ENCODE measurements at regions not wholly inside any gene's neighbourhood (a gene's known extent, or its start where the extent isn't known, plus 50 kb on each side); places are given as distances from the start of the nearest gene placed in this dataset.

GRCh38 chr13:103671547-103671946 lies 605.3 kb upstream of the SLC10A2 start:
- Histone ChIP-seq H4K20me1 (ENCODE audit: insufficient read depth, low read length) (no peaks in the 10 kb centered on the region), H3K4me1 (ENCODE audit: low read length) (no peaks in the 10 kb centered on the region), H3K4me3 (ENCODE audit: low read length) (no peak overlapping the region), H3K79me2 (ENCODE audit: low read length) (no peaks in the 10 kb centered on the region), H3K36me3 (replicated peaks; ENCODE audit: low read depth, low read length) (no peaks in the 10 kb centered on the region), H3K9me3 (ENCODE audit: insufficient read depth, low read length) (no peaks in the 10 kb centered on the region), H3K27ac (ENCODE audit: low read length) (no peak overlapping the region), H2AFZ (ENCODE audit: low read depth, low read length) (no peak overlapping the region), H3K27me3 (ENCODE audit: low read depth, low read length) (no peaks in the 10 kb centered on the region), H3K4me2 (ENCODE audit: low read length) (no peak overlapping the region), H3K9ac (ENCODE audit: low read length) (no peak overlapping the region)
- no peak for TF ChIP-seq CTCF (IDR thresholded peaks at IDR 0.05; ENCODE audit: low read depth, low read length)
- TF ChIP-seq EZH2phosphoT487 (IDR thresholded peaks at IDR 0.05; ENCODE audit: low read depth) = no peak

DNA sequence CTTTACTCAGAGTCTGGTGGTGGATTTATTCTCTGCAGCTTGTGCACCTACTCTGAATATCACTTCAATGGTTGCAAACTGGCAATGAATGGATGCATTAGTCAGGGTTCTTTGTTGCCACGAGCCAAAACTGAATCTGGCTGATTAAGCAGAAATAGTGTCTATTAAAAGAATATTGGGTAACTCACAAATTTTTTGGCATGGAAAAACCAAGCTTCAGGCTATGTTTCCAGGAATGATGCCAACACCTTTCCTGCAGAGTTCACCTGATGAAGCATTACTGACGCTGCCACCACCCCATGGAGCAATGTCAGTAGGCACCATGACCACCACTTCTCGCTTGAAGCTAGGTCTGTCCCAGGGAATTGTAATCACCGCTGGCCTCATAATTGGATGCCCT lies 597.8 kb upstream of the SLC10A2 start:
- H3K9me3 ChIP-seq (ENCODE audit: insufficient read depth, low read length) = no peaks in the 10 kb centered on the region
- TF ChIP-seq CTCF (IDR thresholded peaks at IDR 0.05; ENCODE audit: low read depth, low read length) (no peak), EZH2phosphoT487 (IDR thresholded peaks at IDR 0.05; ENCODE audit: low read depth) (no peak)
- H3K4me2 ChIP-seq (ENCODE audit: low read length) = no peak overlapping the region
- no peaks in the 10 kb centered on the region for H3K36me3 ChIP-seq (replicated peaks; ENCODE audit: low read depth, low read length)
- no peak overlapping the region for H3K9ac ChIP-seq (ENCODE audit: low read length)
- H3K4me3 ChIP-seq (ENCODE audit: low read length) = no peak overlapping the region
- no peak overlapping the region for H3K27ac ChIP-seq (ENCODE audit: low read length)
- no peaks in the 10 kb centered on the region for H3K4me1 ChIP-seq (ENCODE audit: low read length)
- H4K20me1 ChIP-seq (ENCODE audit: insufficient read depth, low read length) = no peaks in the 10 kb centered on the region
- H2AFZ ChIP-seq (ENCODE audit: low read depth, low read length) = no peak overlapping the region
- no peaks in the 10 kb centered on the region for H3K27me3 ChIP-seq (ENCODE audit: low read depth, low read length)
- no peaks in the 10 kb centered on the region for H3K79me2 ChIP-seq (ENCODE audit: low read length)

DNA sequence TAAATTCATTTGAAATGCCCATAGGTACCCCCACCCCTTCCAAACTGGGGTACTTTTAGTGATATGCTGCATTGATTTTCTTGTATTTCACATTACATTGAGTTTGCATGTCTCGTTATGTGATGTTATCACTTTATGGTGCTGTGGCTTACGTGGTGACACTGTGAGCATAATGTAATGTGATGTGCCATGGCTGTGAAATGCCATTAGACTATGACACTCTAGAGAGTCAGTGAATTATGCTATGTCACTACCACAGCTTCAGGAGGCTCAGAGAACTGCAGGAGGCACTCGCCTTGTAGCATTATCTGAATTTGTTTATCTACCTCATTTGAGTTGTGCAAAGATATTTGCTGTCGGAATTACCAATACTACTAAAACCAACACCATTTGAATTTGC lies 590.1 kb upstream of the SLC10A2 start:
- no peak overlapping the region for H3K27ac ChIP-seq (ENCODE audit: low read length)
- H3K9me3 ChIP-seq (ENCODE audit: insufficient read depth, low read length) = no peaks in the 10 kb centered on the region
- no peak overlapping the region for H3K9ac ChIP-seq (ENCODE audit: low read length)
- H3K79me2 ChIP-seq (ENCODE audit: low read length) = no peaks in the 10 kb centered on the region
- no peak overlapping the region for H2AFZ ChIP-seq (ENCODE audit: low read depth, low read length)
- no peaks in the 10 kb centered on the region for H3K4me1 ChIP-seq (ENCODE audit: low read length)
- H4K20me1 ChIP-seq (ENCODE audit: insufficient read depth, low read length) = no peaks in the 10 kb centered on the region
- H3K4me3 ChIP-seq (ENCODE audit: low read length) = no peak overlapping the region
- no peak overlapping the region for H3K4me2 ChIP-seq (ENCODE audit: low read length)
- TF ChIP-seq EZH2phosphoT487 (IDR thresholded peaks at IDR 0.05; ENCODE audit: low read depth) (no peak), CTCF (IDR thresholded peaks at IDR 0.05; ENCODE audit: low read depth, low read length) (no peak)
- no peaks in the 10 kb centered on the region for H3K27me3 ChIP-seq (ENCODE audit: low read depth, low read length)
- no peaks in the 10 kb centered on the region for H3K36me3 ChIP-seq (replicated peaks; ENCODE audit: low read depth, low read length)

DNA sequence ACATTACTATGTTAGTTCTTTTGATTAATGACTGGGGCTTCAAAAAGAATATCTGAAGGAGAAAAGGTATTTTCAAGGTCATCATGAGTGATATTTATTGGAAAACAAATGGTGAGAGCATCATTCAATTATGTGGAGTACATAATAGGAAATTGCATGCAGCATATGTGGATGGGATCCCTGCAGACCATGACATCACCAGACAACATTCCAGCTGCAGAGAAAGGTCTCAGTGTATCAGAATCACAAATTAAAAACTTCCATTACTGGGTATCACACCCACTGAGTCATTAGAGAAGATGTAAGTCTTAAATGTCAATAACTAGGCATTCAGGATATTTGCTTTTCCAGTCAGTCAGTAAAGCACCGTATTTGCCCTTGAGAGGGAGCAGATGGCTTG lies 574.4 kb upstream of the SLC10A2 start:
- Histone ChIP-seq H3K79me2 (ENCODE audit: low read length) (no peaks in the 10 kb centered on the region), H3K36me3 (replicated peaks; ENCODE audit: low read depth, low read length) (no peaks in the 10 kb centered on the region), H3K4me3 (ENCODE audit: low read length) (no peak overlapping the region), H3K27ac (ENCODE audit: low read length) (no peak overlapping the region), H2AFZ (ENCODE audit: low read depth, low read length) (no peak overlapping the region), H4K20me1 (ENCODE audit: insufficient read depth, low read length) (no peaks in the 10 kb centered on the region), H3K27me3 (ENCODE audit: low read depth, low read length) (no peaks in the 10 kb centered on the region), H3K9me3 (ENCODE audit: insufficient read depth, low read length) (no peaks in the 10 kb centered on the region), H3K4me2 (ENCODE audit: low read length) (no peak overlapping the region), H3K4me1 (ENCODE audit: low read length) (no peaks in the 10 kb centered on the region), H3K9ac (ENCODE audit: low read length) (no peak overlapping the region)
- TF ChIP-seq EZH2phosphoT487 (IDR thresholded peaks at IDR 0.05; ENCODE audit: low read depth) (no peak), CTCF (IDR thresholded peaks at IDR 0.05; ENCODE audit: low read depth, low read length) (no peak)

All from OCI-LY3 (cell line).